Esophagus squamous epithelium (tissue), 4 donors: ENCODE measurements at regions not wholly inside any gene's neighbourhood (a gene's known extent, or its start where the extent isn't known, plus 50 kb on each side); places are given as distances from the start of the nearest gene placed in this dataset.

Source experiments
- POLR2A ChIP-seq, 4 donors: fragments of 450-650 bp; IDR thresholded peaks; one replicate each; pipeline ENCODE4 v1.6.1; 2017; ENCODE audit warnings: antibody characterized with exemption in 4 of 4, mild to moderate bottlenecking in 4 of 4, moderate library complexity in 3 of 4
- TF ChIP-seq, protein P1 (sequence below), 6 experiments: fragments of 450-650 bp in 4 of 6; fragments of 200-600 bp in 2 of 6; sonication (generic) in 2 of 6; IDR thresholded peaks; one replicate each; pipeline ENCODE4 v1.5.1; 2016 to 2019; ENCODE audit warnings: antibody characterized with exemption in 6 of 6, mild to moderate bottlenecking in 4 of 6, moderate library complexity in 4 of 6

DNA sequence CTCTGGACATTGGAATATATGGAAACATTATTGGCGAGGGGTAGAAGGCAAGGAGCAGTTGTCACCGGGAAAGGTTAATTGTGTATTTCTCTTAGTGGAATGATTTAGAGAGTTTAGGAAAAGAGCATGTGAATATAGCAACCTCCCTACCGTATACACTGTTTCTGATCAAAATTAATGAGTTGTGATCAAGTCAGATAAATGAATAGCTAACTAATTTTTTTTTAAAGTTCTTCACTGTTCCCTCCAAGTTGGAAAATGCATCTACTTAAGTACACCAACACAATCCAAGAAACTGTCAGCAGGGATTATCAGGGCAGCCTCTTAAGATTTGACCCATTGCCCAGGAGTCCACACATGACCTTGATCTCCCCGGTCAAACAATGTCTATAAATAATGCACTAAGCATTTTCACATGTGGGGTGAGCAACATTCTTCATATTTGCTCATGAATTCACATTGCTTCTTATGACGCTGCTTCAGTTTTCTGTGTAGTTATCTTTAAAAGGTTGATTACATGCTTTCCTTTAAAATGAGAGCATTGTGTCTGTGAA lies 680.8 kb upstream of the NRSN1 start:
- TF ChIP-seq, protein P1, sequence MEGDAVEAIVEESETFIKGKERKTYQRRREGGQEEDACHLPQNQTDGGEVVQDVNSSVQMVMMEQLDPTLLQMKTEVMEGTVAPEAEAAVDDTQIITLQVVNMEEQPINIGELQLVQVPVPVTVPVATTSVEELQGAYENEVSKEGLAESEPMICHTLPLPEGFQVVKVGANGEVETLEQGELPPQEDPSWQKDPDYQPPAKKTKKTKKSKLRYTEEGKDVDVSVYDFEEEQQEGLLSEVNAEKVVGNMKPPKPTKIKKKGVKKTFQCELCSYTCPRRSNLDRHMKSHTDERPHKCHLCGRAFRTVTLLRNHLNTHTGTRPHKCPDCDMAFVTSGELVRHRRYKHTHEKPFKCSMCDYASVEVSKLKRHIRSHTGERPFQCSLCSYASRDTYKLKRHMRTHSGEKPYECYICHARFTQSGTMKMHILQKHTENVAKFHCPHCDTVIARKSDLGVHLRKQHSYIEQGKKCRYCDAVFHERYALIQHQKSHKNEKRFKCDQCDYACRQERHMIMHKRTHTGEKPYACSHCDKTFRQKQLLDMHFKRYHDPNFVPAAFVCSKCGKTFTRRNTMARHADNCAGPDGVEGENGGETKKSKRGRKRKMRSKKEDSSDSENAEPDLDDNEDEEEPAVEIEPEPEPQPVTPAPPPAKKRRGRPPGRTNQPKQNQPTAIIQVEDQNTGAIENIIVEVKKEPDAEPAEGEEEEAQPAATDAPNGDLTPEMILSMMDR (IDR thresholded peaks at IDR 0.05): no peak
- TF ChIP-seq POLR2A (IDR thresholded peaks at IDR 0.05): no peak
